HCT116 (cell line): ENCODE measurements at regions not wholly inside any gene's neighbourhood (a gene's known extent, or its start where the extent isn't known, plus 50 kb on each side); places are given as distances from the start of the nearest gene placed in this dataset.

ENCODE experiments used
- ATAC-seq: fragments of 200-7000 bp; cut with Tn5 transposase; 2 replicates; pipeline ENCODE4 v1.9.1; 2020; ENCODE audit warnings: mild to moderate bottlenecking, moderate library complexity
- BruUV-seq: library from RNA; stranded (reverse); fragments of 400-500 nt; replicated peaks from 2 replicates; lab custom pipeline; 2021; lab: Mats Ljungman, UMichigan
- CTCF ChIA-PET: fragments of 300-600 bp; sonication (Branson Sonifier 250); formaldehyde crosslinking; loops from one replicate; lab custom pipeline; 2021; ENCODE audit warnings: antibody characterized with exemption; lab: Charles Lee
- POLR2A ChIA-PET: fragments of 300-600, 350-600 bp; sonication (Branson Sonifier 250); formaldehyde crosslinking; loops from one replicate; lab custom pipeline; 2021; ENCODE audit warnings: antibody characterized with exemption; lab: Charles Lee
- RAD21 ChIA-PET, 2 experiments: fragments of 300-600 bp; sonication (Branson Sonifier 250); formaldehyde crosslinking; loops; one replicate each; lab custom pipeline; 2023; ENCODE audit warnings: low total read pairs in 2 of 2; ENCODE audit not compliant: uncharacterized antibody in 2 of 2, unreplicated experiment in 2 of 2, low non-redundant PET in 1 of 2; lab: Charles Lee
- DNase-seq: peaks from one replicate; pipeline ENCODE4 v3.0.0-alpha.2; 2010; ENCODE audit warnings: low read depth, low spot score
- H2AFZ ChIP-seq: fragments of 200-600 bp; shearing (Covaris generic), sonication (generic); 2 replicates; pipeline ENCODE4 v1.6.1; 2017; ENCODE audit warnings: low read depth, mixed run types, mixed read lengths, antibody characterized with exemption, low read length; ENCODE audit not compliant: poor library complexity, severe bottlenecking
- H3K27ac ChIP-seq: 2 replicates; pipeline ENCODE4 v1.5.1; 2012; ENCODE audit warnings: low read depth, low read length
- H3K27me3 ChIP-seq: fragments of 200-600 bp; sonication (generic); 2 replicates; pipeline ENCODE4 v1.6.1; 2016; ENCODE audit warnings: mixed run types, low read length, mixed read lengths; ENCODE audit not compliant: insufficient read depth
- H3K36me3 ChIP-seq, 2 experiments: fragments of 200-500 bp in 1 of 2; fragments of 200-600 bp in 1 of 2; sonication (Bioruptor generic) in 1 of 2; sonication (generic) in 1 of 2; 2 replicates each; pipeline versions ENCODE4 v1.5.1 to v1.6.1; 2014 to 2016; ENCODE audit warnings: low read length in 2 of 2, inconsistent platforms in 1 of 2, mixed read lengths in 1 of 2, mixed run types in 1 of 2; ENCODE audit not compliant: insufficient read depth in 2 of 2, control insufficient read depth in 1 of 2
- H3K4me1 ChIP-seq, 2 experiments: fragments of 200-600 bp in 1 of 2; sonication (generic) in 1 of 2; 2 replicates each; pipeline versions ENCODE4 v1.5.1 to v1.6.1; 2012 to 2017; ENCODE audit warnings: low read length in 2 of 2, inconsistent platforms in 1 of 2, mild to moderate bottlenecking in 1 of 2, mixed read lengths in 1 of 2, mixed run types in 1 of 2, moderate library complexity in 1 of 2; ENCODE audit not compliant: insufficient read depth in 2 of 2, control insufficient read depth in 1 of 2
- H3K4me2 ChIP-seq: fragments of 200-600 bp; sonication (generic); 2 replicates; pipeline ENCODE4 v1.6.1; 2017; ENCODE audit warnings: mixed run types, low read length, mixed read lengths
- H3K4me3 ChIP-seq, 2 experiments: fragments of 200-600 bp in 1 of 2; sonication (generic) in 1 of 2; replicated peaks in 1 of 2; 2 replicates each; pipeline ENCODE4 v1.5.1; 2011 to 2016; ENCODE audit warnings: low read length in 2 of 2, control low read depth in 1 of 2, low read depth in 1 of 2, mild to moderate bottlenecking in 1 of 2, mixed read lengths in 1 of 2, mixed run types in 1 of 2
- H3K79me2 ChIP-seq: fragments of 200-600 bp; sonication (generic); 2 replicates; pipeline ENCODE4 v1.6.1; 2017; ENCODE audit warnings: mild to moderate bottlenecking, mixed run types, low read length, moderate library complexity, mixed read lengths; ENCODE audit not compliant: insufficient read depth
- H3K9ac ChIP-seq: fragments of 200-600 bp; sonication (generic); 2 replicates; pipeline ENCODE4 v1.6.1; 2016; ENCODE audit warnings: low read length, mixed read lengths
- H3K9me2 ChIP-seq: fragments of 200-600 bp; sonication (generic), shearing (Covaris generic); 2 replicates; pipeline ENCODE4 v1.6.1; 2017; ENCODE audit warnings: mixed run types, mild to moderate bottlenecking, moderate library complexity; ENCODE audit not compliant: insufficient read depth
- H3K9me3 ChIP-seq, 2 experiments: fragments of 200-500 bp in 1 of 2; fragments of 200-600 bp in 1 of 2; sonication (Bioruptor generic) in 1 of 2; sonication (generic) in 1 of 2; 2 replicates each; pipeline ENCODE4 v1.6.1; 2014 to 2017; ENCODE audit warnings: low read length in 2 of 2, mixed read lengths in 2 of 2, inconsistent platforms in 1 of 2, low read depth in 1 of 2, mild to moderate bottlenecking in 1 of 2, mixed run types in 1 of 2, moderate library complexity in 1 of 2; ENCODE audit not compliant: control insufficient read depth in 1 of 2, insufficient read depth in 1 of 2
- H4K20me1 ChIP-seq: fragments of 200-600 bp; sonication (generic), shearing (Covaris generic); 2 replicates; pipeline ENCODE4 v1.6.1; 2017; ENCODE audit warnings: mixed run types, mild to moderate bottlenecking, moderate library complexity; ENCODE audit not compliant: insufficient read depth
- CBX3 ChIP-seq: IDR thresholded peaks from 2 replicates; pipeline ENCODE4 v1.6.1; 2012; ENCODE audit warnings: low read depth
- CTCF ChIP-seq, 3 experiments: fragments of 200-600 bp in 1 of 3; sonication (generic) in 1 of 3; IDR thresholded peaks in 2 of 3; conservative IDR thresholded peaks in 1 of 3; 2 replicates each; pipeline ENCODE4 v1.5.1; 2012 to 2017; ENCODE audit warnings: low read depth in 2 of 3, low read length in 2 of 3, antibody characterized with exemption in 1 of 3, borderline replicate concordance in 1 of 3, control low read depth in 1 of 3, mild to moderate bottlenecking in 1 of 3, mixed read lengths in 1 of 3, mixed run types in 1 of 3, moderate library complexity in 1 of 3; ENCODE audit not compliant: insufficient read depth in 1 of 3
- EGR1 ChIP-seq: IDR thresholded peaks from 2 replicates; pipeline ENCODE4 v1.6.1; 2012; ENCODE audit warnings: low read depth
- ELF1 ChIP-seq: IDR thresholded peaks from 2 replicates; pipeline ENCODE4 v1.6.1; 2012; ENCODE audit warnings: low read depth, borderline replicate concordance
- EZH2 ChIP-seq: fragments of 200-600 bp; sonication (generic); IDR thresholded peaks from 2 replicates; pipeline ENCODE4 v1.6.1; 2017; ENCODE audit warnings: antibody characterized with exemption, mixed run types
- EZH2phosphoT487 ChIP-seq: fragments of 200-600 bp; IDR thresholded peaks from 2 replicates; pipeline ENCODE4 v1.6.1; 2018; ENCODE audit warnings: antibody characterized with exemption, borderline replicate concordance
- JUND ChIP-seq: IDR thresholded peaks from 2 replicates; pipeline ENCODE4 v1.6.1; 2012
- MAX ChIP-seq: IDR thresholded peaks from 2 replicates; pipeline ENCODE4 v1.6.1; 2012
- YY1 ChIP-seq: IDR thresholded peaks from 2 replicates; pipeline ENCODE4 v1.6.1; 2011; ENCODE audit warnings: low read length, low read depth, moderate library complexity, mild to moderate bottlenecking; ENCODE audit not compliant: insufficient replicate concordance; ENCODE audit errors: extremely low read depth
- intact Hi-C: fragments of 100-400 bp; cut with micrococcal nuclease; formaldehyde crosslinking; loops from 2 replicates; pipeline ENCODE4 v1.10.0; 2022

GRCh38 chr2:239534581-239535412 lies 134.0 kb upstream of the HDAC4 start:
- Histone ChIP-seq H3K9me2 (no peaks in the 10 kb centered on the region), H3K4me2 (no peak overlapping the region), H3K4me1 (no peaks in the 10 kb centered on the region), H2AFZ (no peak overlapping the region)
- RAD21 ChIA-PET, result no interaction called here
- TF ChIP-seq CBX3 (no peak), ELF1 (no peak), CTCF (IDR thresholded peaks at IDR 0.05 in 2 of 3, conservative IDR thresholded peaks at IDR 0.05 in 1 of 3; ENCODE audit: borderline replicate concordance in 1 of 3, insufficient read depth in 1 of 3, low read depth in 2 of 3, low read length in 2 of 3) (no peak), YY1 (no peak), EZH2phosphoT487 (no peak), JUND (no peak), MAX (no peak), EZH2 (no peak), EGR1 (no peak)
- TF ChIP-seq, all 23 proteins: peak for 0
- Histone ChIP-seq H3K9ac (no peak overlapping the region), H4K20me1 (no peaks in the 10 kb centered on the region), H3K27me3 (peaks cover 15% of the 10 kb centered on the region; the same call in 1 of the 2 replicates), H3K27ac (no peak overlapping the region), H3K79me2 (no peaks in the 10 kb centered on the region), H3K9me3 (peaks cover 0 to 3% of the 10 kb centered on the region in 2 experiments; a peak in 1 of 4 replicates), H3K36me3 (no peaks in the 10 kb centered on the region), H3K4me3 (no peak overlapping the region)
- BruUV-seq, result no TSS peak
- intact Hi-C loops, result no loop called here
- ATAC-seq (no peak), DNase-seq (no peak)
- CTCF ChIA-PET, result no interaction called here
- POLR2A ChIA-PET, result no interaction called here
